Anterior cingulate cortex (tissue), 58 donors: ENCODE measurements at regions not wholly inside any gene's neighbourhood (a gene's known extent, or its start where the extent isn't known, plus 50 kb on each side); places are given as distances from the start of the nearest gene placed in this dataset.

Experiments used
- DNase-seq, 58 donors: peaks; one replicate each; lab custom pipeline; 2025; lab: John Stamatoyannopoulos, UW

DNA sequence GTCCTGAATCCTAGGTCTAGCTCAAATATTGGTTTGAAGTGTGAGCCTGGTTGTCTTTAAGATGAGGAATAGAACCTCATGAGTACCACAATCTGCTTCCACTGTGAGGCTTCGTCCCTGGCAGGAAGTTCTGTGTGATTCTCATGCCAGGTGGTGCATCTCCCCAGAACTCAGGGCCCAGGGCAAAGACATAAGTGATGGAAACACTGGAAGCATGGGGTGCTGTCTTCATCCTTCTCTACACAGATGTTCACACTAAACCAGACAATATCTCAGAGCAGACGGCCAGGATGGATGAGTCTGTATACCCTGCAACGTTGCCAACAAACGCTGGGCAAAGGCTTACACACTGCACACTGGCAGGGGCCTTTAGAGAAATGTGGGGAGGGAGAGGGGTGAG lies 475.9 kb upstream of the B3GAT1 start:
- DNase-seq: no peak

DNA sequence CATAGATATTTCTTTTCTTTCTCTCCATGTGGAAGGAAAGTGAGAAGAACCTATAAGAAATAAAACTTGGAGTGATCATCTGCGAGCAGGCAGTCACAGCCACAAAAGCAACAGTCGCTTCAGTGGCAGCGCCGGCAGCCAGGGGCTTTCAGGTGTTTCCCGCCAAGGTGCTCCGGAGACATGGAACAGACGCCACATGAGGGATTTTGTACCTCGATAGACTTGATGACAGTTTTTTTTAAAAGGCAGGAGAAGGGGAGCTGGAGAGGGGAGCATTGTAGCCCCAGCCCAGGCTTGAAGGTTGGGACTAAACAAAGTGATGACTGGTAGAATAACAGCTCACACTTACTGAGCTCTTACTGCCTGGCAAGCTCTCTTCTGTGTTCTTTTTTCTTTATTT lies 471.4 kb upstream of the B3GAT1 start:
- DNase-seq: no peak

DNA sequence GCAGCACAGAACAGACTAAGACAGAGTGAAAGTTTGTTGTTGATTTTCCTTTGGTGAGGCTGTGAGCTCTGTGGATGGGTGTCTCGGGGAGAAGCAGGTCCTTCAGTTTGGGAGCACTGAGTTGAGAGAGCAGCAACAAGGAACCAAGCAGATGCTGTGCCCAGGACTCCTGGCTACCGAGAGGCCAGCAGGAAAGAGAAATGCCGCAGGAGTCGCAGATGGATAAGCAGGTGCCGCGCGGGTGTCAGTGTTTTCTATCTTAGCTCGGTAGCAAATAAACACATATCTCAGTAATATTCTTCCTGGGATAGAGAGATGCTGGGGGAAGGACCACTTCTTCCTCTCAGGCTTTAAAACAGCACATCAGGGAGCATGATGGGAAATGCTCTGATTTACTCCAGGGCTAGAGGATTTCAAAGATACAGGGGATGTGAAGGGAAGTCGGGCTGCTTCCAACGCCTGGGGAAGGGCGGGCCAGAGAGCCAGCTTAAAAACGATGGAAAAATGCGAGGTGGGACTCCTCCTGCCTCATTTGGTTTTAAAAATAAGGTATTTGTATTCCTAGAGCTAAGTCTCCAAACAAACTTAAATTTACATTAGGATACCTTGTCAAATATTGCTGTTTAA lies 470.7 kb upstream of the B3GAT1 start:
- no peak for DNase-seq

DNA sequence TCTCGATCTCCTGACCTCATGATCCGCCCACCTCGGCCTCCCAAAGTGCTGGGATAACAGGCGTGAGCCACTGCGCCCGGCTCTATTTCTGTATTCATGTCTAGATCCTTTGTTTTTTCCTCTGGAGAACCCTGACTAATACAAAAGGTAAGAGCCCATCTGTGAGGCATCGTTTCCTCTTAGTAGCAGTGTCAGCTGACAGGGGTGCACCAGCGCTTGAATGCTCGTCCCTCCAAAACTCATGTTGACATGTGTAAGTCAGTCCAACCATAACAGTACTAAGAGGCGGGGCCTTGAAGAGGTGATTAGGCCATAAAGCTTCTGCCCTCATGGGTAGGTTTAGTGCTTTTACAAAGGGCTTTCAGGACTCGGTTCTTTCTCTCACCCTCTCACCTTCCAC lies 470.1 kb upstream of the B3GAT1 start:
- no peak for DNase-seq

DNA sequence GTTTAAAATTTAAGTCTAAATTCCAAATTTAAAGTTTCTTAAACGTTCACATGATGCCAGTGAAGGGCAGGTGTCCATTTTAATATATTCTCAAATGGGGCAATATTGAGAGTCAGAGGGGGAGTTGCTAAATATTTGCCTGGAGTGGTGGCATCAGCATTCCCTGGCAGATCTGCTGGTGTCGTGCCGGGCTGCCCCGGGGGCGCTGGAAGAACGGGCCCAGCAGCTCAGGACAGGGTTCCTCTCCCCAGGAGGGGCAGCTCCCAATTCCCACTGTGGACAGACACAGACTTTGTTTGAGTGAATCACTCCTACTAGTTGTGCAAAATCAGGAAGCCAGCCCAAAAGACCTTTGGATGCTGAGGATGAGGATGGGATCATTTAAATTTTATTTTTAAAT lies 468.7 kb upstream of the B3GAT1 start:
- no peak for DNase-seq

DNA sequence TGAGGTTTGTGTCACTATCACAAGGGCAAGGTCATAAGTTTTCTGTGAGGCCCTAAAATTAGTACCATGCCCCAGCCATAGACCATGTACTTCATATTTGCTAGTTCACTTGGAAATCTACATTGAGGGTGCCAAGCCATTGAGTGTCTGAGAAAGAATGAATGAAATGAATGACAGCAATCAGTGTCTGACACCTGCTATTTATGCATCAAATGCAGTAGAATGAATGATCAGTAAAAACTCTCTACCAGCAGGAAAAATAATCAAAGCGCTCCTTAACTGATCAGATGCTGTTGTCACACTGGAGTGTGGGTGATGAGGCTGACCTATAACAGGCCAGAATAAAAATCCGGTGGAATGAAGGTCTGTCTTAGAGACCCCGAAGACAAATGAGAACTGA lies 467.9 kb upstream of the B3GAT1 start:
- DNase-seq: no peak

DNA sequence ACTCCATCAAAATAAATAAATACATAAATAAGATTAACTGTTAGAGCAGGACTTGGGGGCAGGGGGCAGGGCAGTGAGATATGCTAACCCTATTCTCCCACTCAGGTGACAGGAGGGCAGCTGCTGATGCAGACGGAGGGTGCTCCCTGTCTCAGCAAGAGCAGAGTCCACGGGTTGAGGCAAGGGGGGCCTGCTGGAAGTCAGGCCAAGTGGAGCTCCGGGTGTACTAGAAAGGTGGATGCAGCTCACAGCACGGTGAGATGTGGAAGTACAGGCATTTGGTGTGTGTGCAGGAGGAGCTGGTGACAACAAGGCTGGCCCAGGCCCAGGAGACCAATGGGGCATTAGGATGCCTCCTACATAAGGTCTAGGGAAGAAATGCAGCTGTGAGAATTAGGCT lies 467.3 kb upstream of the B3GAT1 start:
- no peak for DNase-seq

DNA sequence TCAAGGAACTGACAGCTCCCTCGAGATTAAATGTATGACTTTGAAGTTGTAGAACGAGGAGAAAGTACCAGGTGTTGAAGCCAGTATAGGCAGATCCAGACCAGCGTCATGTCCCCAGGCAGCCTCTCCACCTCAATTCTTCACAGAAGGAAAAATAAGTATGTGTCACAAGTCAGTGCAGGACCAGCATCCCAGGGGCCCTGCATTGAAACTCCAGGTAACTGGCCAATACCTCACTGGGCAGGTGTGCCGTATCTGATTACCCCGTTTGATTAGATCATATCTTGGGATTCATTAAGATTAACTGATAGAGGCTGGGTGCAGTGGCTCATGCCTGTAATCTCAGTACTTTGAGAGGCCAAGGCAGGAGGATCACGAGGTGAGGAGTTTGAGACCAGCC lies 466.7 kb upstream of the B3GAT1 start:
- DNase-seq: no peak

DNA sequence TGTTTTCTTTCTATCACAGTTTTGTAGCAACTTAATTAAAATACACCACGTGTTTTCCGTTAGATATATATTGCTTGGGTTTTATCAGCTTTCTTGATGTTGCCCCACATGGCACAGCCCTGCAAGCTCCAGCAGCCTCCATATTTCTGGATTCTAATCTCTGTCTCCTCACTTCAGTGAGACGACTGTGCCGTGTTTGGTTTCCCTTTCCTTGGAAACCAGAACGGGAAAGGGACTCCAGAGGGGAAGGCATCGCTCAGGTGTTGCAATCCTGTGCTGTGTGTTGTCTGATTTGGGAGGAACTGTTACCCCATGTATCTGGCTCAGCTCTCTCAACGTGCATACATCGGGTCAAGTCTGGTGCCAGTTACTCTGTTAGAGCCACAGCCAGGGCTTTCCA lies 464.2 kb upstream of the B3GAT1 start:
- DNase-seq: no peak

DNA sequence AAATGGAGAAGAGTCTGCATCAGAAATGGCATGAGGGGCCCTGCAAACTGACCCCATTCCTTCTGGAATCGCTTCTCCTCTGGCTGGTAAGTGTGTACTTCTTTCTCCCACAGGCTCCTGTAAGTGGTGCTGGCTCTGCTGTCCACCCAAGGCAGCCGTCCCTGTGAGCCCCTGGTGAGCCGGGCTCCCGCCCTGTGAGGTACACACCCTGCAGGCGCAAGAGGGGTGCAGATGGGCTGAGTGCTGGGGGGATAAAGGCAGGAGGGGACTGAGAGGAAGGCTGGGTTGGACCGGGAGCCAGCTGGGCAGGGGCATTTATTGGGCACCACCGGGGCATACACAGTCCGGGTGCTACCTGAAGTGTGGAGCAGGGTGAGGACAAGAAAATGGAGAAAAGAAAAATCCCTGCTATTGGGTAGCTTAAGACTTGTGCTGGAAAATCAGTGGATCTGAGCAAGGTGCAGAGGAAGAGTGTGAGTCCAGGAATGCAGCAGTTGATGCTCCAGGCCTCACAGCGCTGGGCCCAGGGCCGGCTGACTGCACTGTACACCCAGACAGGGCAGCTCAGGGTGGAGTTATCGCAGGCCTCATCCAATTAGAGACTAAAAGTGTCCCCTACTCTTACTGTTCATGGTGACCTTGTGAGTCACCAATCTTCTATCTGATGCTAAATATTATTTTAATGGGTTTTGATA lies 455.1 kb upstream of the B3GAT1 start:
- no peak for DNase-seq

DNA sequence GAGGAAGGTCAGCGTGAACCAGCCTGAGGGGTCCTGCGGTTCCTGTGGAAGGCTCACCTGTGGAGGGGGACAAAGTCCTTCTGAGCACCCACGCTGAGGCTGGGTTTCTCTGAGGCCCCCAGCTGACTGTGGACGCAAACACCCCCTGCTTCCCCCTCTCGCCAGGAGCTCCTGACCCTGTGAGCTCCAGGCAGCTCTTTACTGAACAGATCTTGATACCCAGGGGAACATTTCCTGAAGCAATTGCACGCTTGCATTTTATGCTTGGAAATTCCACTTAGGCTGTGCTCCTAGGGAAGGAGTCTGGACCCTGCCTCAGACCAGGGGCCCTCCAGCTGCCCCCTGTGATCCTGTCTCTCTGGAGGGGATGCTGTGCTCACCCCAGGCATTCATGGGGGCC lies 454.2 kb upstream of the B3GAT1 start:
- no peak for DNase-seq

DNA sequence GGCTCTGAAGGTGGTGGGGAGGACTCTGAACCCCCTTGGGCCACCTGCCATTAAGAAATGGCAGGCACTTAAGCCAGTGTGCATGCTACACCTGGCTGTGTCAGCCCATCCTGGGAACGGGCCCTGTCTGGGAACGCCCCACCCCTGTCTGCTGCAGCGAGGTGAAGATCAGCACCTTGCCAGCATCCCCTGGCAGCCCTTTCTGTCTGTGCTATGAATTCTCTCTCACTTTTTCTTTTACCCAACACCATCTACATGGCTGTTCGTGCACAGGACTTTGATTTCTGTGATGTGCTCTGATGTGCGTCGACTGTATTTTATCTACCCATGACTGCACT lies 452.9 kb upstream of the B3GAT1 start:
- DNase-seq: no peak

DNA sequence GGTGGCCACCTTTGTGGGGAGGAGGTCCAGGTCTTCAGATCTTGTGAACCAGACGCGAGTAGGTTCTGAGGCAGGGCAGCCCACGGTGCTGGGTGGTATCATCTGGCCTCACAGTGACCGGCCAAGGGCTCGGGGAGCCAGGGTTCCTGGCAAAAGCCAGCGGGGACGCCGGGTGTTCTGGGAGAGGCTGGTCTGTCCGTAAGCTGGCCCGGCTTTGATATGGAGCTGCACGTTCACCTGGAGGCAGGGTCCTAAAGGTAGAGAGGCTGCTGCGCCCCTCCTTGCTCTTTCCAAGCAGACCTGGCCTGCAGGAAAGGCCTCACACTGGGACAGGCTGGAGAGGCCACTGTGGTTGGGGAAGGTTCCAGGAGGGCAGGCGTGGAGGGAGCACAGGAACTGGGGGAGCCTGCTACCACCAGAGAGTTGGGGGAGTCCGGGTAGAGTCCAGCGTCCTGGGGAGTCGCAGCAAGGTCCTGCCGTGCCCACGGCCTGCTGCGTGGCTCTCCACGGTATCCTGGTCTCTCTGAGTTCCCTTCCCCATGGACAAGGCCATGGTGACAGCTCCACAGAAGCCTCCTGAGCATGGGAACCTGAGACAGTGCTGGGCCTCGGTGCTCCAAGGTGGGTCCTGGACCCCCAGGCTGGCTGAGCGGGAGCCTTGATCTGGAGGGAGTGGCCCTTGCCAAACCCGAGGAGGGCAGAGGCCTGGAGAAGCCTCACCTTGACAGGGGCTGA lies 452.4 kb upstream of the B3GAT1 start:
- no peak for DNase-seq

DNA sequence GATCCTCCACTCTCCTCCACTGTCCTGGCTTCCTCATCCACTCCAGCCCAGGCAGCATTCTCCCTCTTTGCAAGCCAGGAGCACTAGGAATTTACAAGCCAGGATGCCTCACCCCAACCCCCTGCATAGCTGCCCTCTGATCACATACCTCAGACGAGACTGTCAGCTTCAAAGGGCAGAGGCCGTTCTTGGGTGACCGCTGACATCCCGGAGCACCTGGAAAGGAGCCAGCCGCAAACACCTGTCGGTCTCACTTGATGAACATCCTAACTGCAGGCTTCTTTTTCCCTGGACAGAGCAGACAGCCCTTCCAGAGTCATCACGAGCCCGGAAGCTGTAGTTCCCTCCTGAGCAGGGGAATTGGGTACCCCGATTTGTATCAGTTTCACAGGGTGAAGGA lies 451.3 kb upstream of the B3GAT1 start:
- DNase-seq: no peak

DNA sequence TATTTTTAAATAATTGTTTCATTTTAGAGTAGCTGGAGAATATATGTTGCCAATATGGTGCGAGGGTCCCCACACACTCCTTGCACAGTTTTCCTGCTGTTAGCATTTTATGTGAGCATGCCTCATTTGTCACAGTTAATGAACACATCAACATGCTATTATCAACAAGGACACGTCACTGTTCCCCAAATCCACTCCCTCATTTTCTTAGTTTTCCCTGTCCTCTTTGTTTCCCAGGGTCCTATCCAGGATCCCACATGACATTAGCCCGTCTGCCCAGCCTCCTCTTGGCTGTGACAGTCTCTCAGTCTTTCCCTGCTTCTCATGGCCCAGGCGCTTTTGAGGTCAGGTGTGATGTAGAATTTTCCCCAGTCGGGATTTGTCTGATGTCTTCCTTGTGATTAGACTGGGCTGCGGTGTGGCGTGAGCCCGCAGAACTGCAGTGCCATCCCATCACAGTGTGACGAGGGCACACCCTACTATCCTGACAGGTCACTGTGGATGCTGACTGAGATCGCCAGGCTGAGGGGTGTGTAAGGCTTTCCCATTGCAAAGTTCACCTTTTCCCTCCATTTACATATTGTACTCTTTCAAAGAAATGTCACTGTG lies 450.6 kb upstream of the B3GAT1 start:
- DNase-seq: no peak

DNA sequence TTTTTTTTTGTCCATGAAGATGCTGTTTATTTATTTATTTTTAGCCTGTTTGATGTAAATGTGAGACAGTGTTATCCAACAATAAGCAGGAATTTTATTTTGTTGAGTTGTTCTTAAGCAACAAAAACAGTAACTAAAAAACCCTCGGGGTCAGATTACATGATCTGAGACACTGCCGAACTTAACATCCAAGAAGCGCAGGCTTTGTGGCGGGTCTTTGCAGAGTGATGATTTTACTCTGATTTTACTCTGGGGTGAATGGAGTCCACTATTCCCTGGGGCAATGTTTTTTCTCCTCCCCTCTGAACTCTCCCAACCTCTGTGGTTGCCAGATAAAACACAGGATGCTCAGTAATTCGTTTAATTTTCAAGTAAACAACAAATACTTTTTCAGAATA lies 450.1 kb upstream of the B3GAT1 start:
- no peak for DNase-seq

DNA sequence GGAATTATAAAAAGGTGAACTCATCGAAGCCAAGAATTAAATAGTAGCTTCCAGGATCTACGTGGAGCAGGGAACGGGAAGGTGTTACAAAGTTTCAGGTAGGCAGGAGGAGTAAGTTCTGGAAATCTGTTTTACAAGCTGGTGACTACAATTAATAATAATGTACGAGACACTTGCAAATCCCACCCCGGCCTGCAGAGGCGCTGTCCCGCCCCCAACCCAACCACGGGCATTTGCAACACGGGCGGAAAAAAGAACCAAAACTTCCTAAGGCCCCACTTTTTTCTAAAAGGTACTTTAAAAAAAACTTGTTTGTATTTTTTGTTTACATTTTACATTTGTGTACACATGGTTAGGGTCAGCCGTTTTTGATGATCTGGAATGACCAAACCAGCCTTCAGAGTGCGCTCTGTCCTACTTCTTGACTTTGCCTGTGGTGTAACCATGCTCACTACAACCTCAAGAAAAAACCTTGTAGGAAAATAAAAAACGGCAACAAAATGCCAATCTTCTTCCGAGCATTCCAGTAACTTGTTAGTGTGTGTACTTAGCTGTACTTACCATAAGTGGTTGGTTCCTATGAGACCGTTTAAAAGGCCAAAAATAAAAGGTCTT lies 449.6 kb upstream of the B3GAT1 start:
- DNase-seq: no peak

DNA sequence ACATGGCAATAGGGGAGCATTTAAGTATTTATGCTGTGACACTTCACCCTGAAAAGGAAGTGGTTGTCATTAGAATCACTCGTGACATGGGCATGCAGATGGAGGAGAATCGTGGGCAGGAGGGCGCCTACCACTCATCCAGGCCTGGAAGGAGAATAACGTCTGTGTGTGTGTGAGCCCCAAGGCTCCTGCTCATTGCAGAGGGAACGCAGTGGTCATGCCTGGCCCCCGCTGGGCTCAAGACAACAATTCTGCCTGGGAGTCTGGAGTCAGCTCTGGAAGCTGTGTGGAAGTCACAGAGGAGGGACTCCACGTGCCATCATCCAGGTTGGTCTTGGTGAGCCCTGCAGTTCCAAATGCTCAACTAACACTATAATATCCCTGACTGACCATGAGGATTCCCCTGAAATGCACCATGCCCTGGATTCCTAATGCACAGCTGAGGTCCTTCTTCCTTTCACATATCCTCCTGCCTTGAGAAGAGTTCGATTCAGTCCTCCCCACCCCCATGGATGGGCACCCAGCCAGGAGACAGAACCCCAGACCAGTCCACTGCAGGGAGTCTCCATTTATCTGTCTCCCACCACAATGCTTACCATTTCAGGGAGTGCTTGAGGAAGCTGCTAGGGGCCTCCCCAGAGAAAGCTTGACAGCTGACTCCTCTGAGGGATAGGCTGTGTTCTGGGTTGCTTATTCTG lies 446.9 kb upstream of the B3GAT1 start:
- no peak for DNase-seq

DNA sequence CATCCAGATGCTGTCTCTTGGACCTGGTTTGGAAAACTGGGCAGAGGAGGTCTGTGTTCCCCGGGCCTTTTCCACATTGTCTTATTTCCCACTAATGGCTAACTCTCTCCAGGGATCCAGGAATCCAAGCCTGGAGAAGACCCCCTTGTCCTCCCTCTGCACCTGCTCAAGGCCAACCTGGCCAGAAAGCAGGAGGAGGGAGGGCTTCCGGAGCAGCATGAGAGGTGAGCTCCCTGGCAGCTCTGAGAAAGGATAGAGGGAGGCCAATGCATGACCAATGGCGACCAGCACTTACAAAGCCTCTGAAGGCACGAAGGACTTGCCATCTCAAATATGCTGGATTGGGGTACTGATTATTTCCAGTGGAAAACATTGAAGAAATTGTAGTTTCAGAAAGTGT lies 445.0 kb upstream of the B3GAT1 start:
- no peak for DNase-seq

DNA sequence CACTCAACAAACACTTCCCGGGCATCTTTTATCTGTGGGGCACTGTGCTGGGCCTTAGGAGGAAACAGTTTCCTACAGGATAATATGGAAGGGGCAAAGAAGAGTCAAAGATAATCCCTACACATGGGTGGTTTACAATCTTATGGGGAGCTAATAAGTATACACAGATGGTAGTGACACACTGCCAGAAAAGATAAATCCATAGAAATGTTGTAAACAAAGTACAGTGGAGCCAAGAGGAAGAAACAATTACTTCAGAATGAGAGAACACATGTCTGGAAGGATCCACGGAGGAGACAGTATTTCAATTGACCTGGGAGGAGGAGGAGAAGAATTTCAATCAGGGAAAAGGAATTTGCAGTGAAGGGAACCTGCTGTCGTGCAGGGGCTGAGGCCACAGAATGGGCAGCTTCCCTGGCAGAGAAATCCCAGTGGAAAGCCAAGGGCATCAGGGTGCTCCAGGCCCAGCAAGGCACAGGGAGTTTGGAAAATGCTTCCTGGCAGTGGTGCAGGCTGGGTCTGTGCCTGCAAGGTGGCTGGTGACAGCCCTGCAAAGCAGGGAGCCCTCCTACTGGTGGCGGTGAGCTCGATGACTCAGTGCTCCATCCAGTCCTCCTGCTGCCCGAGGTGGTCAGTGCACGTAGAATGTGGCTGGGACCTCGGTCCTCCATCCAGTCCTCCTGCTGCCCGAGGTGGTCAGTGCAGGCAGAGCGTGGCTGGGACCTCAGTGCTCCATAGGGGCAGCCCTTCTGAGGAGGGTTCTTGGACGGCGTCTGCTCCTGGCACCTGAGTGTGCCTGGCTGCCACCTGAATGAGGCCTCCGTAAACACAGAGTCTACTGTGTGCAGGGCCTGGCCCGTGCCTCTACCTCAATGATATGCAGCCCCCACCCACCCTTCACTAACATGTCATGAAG lies 444.3 kb upstream of the B3GAT1 start:
- no peak for DNase-seq
